SK-N-SH (cell line): ENCODE measurements at regions not wholly inside any gene's neighbourhood (a gene's known extent, or its start where the extent isn't known, plus 50 kb on each side); places are given as distances from the start of the nearest gene placed in this dataset.

ENCODE experiments used
- CTCF ChIA-PET: fragments of 300-600, 350-600 bp; formaldehyde crosslinking; extraction: SDS; loops from one replicate; lab custom pipeline; 2021; lab: Yijun Ruan, JAX
- POLR2A ChIA-PET: fragments of 350-600 bp; sonication (Branson Sonifier 250); formaldehyde crosslinking; extraction: SDS; loops from one replicate; lab custom pipeline; 2020; ENCODE audit warnings: antibody characterized with exemption, inconsistent platforms; lab: Yijun Ruan, JAX
- DNase-seq: peaks from one replicate; pipeline ENCODE4 v3.0.0; 2012
- H2AFZ ChIP-seq: fragments of 200-600 bp; sonication (generic); 2 replicates; pipeline ENCODE4 v1.8.1; 2016; ENCODE audit warnings: antibody characterized with exemption, mild to moderate bottlenecking, low read depth
- H3F3A ChIP-seq: fragments of 200-600 bp; sonication (generic); replicated peaks from 2 replicates; pipeline ENCODE3; 2016; ENCODE audit warnings: antibody characterized with exemption, mild to moderate bottlenecking; ENCODE audit not compliant: insufficient read depth
- H3K27ac ChIP-seq, 2 experiments: fragments of 200-500 bp in 1 of 2; fragments of 200-600 bp in 1 of 2; sonication (Bioruptor generic) in 1 of 2; sonication (generic), shearing (Covaris generic) in 1 of 2; 2 replicates each; pipeline versions ENCODE4 v1.5.1 to v1.6.1; 2014 to 2016; ENCODE audit warnings: low read depth in 2 of 2, inconsistent platforms in 1 of 2, low read length in 1 of 2, mild to moderate bottlenecking in 1 of 2, mixed read lengths in 1 of 2
- H3K27me3 ChIP-seq: fragments of 200-600 bp; sonication (generic), shearing (Covaris generic); 2 replicates; pipeline ENCODE4 v1.6.1; 2016; ENCODE audit warnings: mixed run types; ENCODE audit not compliant: insufficient read depth
- H3K36me3 ChIP-seq, 2 experiments: fragments of 200-500 bp in 1 of 2; fragments of 200-600 bp in 1 of 2; sonication (Bioruptor generic) in 1 of 2; sonication (generic) in 1 of 2; replicated peaks in 1 of 2; 2 replicates each; pipeline versions ENCODE3 to v1.5.1; 2014 to 2016; ENCODE audit warnings: low read length in 1 of 2, mild to moderate bottlenecking in 1 of 2; ENCODE audit not compliant: insufficient read depth in 2 of 2, control insufficient read depth in 1 of 2
- H3K4me1 ChIP-seq, 2 experiments: fragments of 200-500 bp in 1 of 2; fragments of 200-600 bp in 1 of 2; sonication (Bioruptor generic) in 1 of 2; sonication (generic), shearing (Covaris generic) in 1 of 2; 2 replicates each; pipeline versions ENCODE4 v1.5.1 to v1.6.1; 2014 to 2016; ENCODE audit warnings: low read depth in 1 of 2, low read length in 1 of 2, mixed run types in 1 of 2; ENCODE audit not compliant: insufficient read depth in 2 of 2, control insufficient read depth in 1 of 2
- H3K4me2 ChIP-seq: fragments of 200-600 bp; sonication (generic), shearing (Covaris generic); 2 replicates; pipeline ENCODE4 v1.6.1; 2017; ENCODE audit warnings: mixed run types
- H3K4me3 ChIP-seq, 2 experiments: fragments of 200-500 bp in 1 of 2; fragments of 200-600 bp in 1 of 2; sonication (Bioruptor generic) in 1 of 2; sonication (generic), shearing (Covaris generic) in 1 of 2; 2 replicates each; pipeline versions ENCODE4 v1.5.1 to v1.8.1; 2014 to 2016; ENCODE audit warnings: low read depth in 2 of 2, inconsistent platforms in 1 of 2, low read length in 1 of 2, mild to moderate bottlenecking in 1 of 2, mixed read lengths in 1 of 2, moderate library complexity in 1 of 2
- H3K79me2 ChIP-seq: fragments of 200-600 bp; sonication (generic); 2 replicates; pipeline ENCODE4 v1.8.1; 2017; ENCODE audit warnings: mild to moderate bottlenecking; ENCODE audit not compliant: insufficient read depth
- H3K9ac ChIP-seq: fragments of 200-600 bp; sonication (generic); 2 replicates; pipeline ENCODE4 v1.6.1; 2017; ENCODE audit warnings: mixed run types
- H3K9me2 ChIP-seq: fragments of 200-600 bp; sonication (generic); 2 replicates; pipeline ENCODE4 v1.6.1; 2017; ENCODE audit warnings: mixed run types
- H3K9me3 ChIP-seq: fragments of 200-600 bp; sonication (generic); 2 replicates; pipeline ENCODE4 v1.6.1; 2017; ENCODE audit warnings: mixed run types, mild to moderate bottlenecking, moderate library complexity
- H4K20me1 ChIP-seq: fragments of 200-600 bp; sonication (generic); 2 replicates; pipeline ENCODE4 v1.6.1; 2017; ENCODE audit warnings: mild to moderate bottlenecking, mixed run types; ENCODE audit not compliant: insufficient read depth
- CHD2 ChIP-seq: fragments of 150-350 bp; IDR thresholded peaks from 2 replicates; pipeline ENCODE4 v1.6.1; 2018; ENCODE audit warnings: low read length; ENCODE audit not compliant: partially characterized antibody
- CTCF ChIP-seq: fragments of 200-600 bp; sonication (generic); IDR thresholded peaks from 2 replicates; pipeline ENCODE4 v1.6.1; 2017; ENCODE audit warnings: antibody characterized with exemption, mild to moderate bottlenecking, moderate library complexity
- EP300 ChIP-seq, 2 experiments: IDR thresholded peaks; 2 replicates each; pipeline versions ENCODE4 v1.4.0 to v1.6.1; 2012; ENCODE audit warnings: borderline replicate concordance in 1 of 2, low read depth in 1 of 2, low read length in 1 of 2
- FOSL2 ChIP-seq: IDR thresholded peaks from 2 replicates; pipeline ENCODE4 v1.4.0; 2012; ENCODE audit warnings: low read depth, mild to moderate bottlenecking, moderate library complexity, borderline replicate concordance
- FOXJ3 ChIP-seq: sonication (generic); formaldehyde crosslinking; IDR thresholded peaks from 2 replicates; pipeline ENCODE4 v1.5.1; 2020; ENCODE audit warnings: mild to moderate bottlenecking, missing genetic modification reagents
- GATA2 ChIP-seq: sonication (generic); formaldehyde crosslinking; IDR thresholded peaks from 2 replicates; pipeline ENCODE4 v1.5.0; 2020; ENCODE audit warnings: mild to moderate bottlenecking, missing genetic modification reagents
- MAX ChIP-seq: IDR thresholded peaks from 2 replicates; pipeline ENCODE4 v1.4.0; 2012; ENCODE audit warnings: low read depth
- MEF2A ChIP-seq: IDR thresholded peaks from 2 replicates; pipeline ENCODE4 v1.4.0; 2012; ENCODE audit warnings: low read depth, borderline replicate concordance
- MXI1 ChIP-seq: IDR thresholded peaks from 2 replicates; pipeline ENCODE4 v1.6.1; 2012; ENCODE audit warnings: mild to moderate bottlenecking, low read depth, low read length, improper control_type of control experiment
- NFIC ChIP-seq: IDR thresholded peaks from 2 replicates; pipeline ENCODE4 v1.4.0; 2012; ENCODE audit warnings: borderline replicate concordance
- PBX3 ChIP-seq: IDR thresholded peaks from 2 replicates; pipeline ENCODE4; 2012
- POLR2AphosphoS5 ChIP-seq: IDR thresholded peaks from 2 replicates; pipeline ENCODE4 v1.6.1; 2012; ENCODE audit warnings: low read depth, low read length
- RAD21 ChIP-seq: IDR thresholded peaks from 2 replicates; pipeline ENCODE4 v1.6.1; 2012; ENCODE audit warnings: mild to moderate bottlenecking, low read length
- RCOR1 ChIP-seq: fragments of 150-350 bp; IDR thresholded peaks from 2 replicates; pipeline ENCODE4 v1.6.1; 2017; ENCODE audit warnings: antibody characterized with exemption, low read length
- RXRA ChIP-seq: IDR thresholded peaks from 2 replicates; pipeline ENCODE4 v1.4.0; 2012; ENCODE audit warnings: low read depth, mild to moderate bottlenecking, borderline replicate concordance
- TAF1 ChIP-seq: IDR thresholded peaks from 2 replicates; pipeline ENCODE4 v1.6.1; 2012; ENCODE audit warnings: low read depth, mild to moderate bottlenecking, low read length, moderate library complexity, borderline replicate concordance
- TCF12 ChIP-seq: IDR thresholded peaks from 2 replicates; pipeline ENCODE4 v1.4.0; 2012
- USF1 ChIP-seq: IDR thresholded peaks from 2 replicates; pipeline ENCODE4 v1.4.0; 2012; ENCODE audit warnings: low read depth, borderline replicate concordance
- ZBTB33 ChIP-seq: IDR thresholded peaks from 2 replicates; pipeline ENCODE4 v1.4.0; 2012; ENCODE audit warnings: low read depth, borderline replicate concordance
- WGBS: methylation state at CpG from one replicate; pipeline ENCODE4 v1.1.6; 2017; ENCODE audit warnings: low lambda C conversion rate; 5-methylcytosine and 5-hydroxymethylcytosine counted together

- WGBS: 14% methylated on average over 4 of the region's 5 CpGs
- POLR2A ChIA-PET: no interaction called here
- H3K9ac ChIP-seq: no peak overlapping the region
Measured at GRCh38 chr10:2023687-2024086, 286.4 kb upstream of the ADARB2 start.

GRCh38 chr10:2022401-2022800 is 285.1 kb upstream of the ADARB2 start:
- Histone ChIP-seq H3K36me3 (no peaks in the 10 kb centered on the region), H3K4me2 (no peak overlapping the region), H3F3A (no peaks in the 10 kb centered on the region), H3K27ac (no peak overlapping the region), H3K27me3 (no peaks in the 10 kb centered on the region), H3K9me2 (no peaks in the 10 kb centered on the region), H3K4me3 (no peak overlapping the region), H2AFZ (no peak overlapping the region), H3K4me1 (no peaks in the 10 kb centered on the region), H4K20me1 (no peaks in the 10 kb centered on the region), H3K9ac (no peak overlapping the region), H3K9me3 (no peaks in the 10 kb centered on the region), H3K79me2 (no peaks in the 10 kb centered on the region)
- CTCF ChIA-PET: no interaction called here
- DNase-seq: no peak
- 59% methylated on average over 6 of the region's 6 CpGs for WGBS
- POLR2A ChIA-PET: no interaction called here
- no peak for TF ChIP-seq TCF12
- TF ChIP-seq NFIC: no peak
- TF ChIP-seq POLR2AphosphoS5: no peak
- TF ChIP-seq PBX3: no peak
- TF ChIP-seq CTCF: no peak
- TF ChIP-seq USF1: no peak
- TF ChIP-seq RAD21: no peak
- TF ChIP-seq FOSL2: no peak
- no peak for TF ChIP-seq MAX
- no peak for TF ChIP-seq MXI1

More at GRCh38 chr10:2023687-2024086, 286.4 kb upstream of the ADARB2 start:
- H2AFZ ChIP-seq: no peak overlapping the region
- H3K36me3 ChIP-seq: no peaks in the 10 kb centered on the region
- no peaks in the 10 kb centered on the region for H3F3A ChIP-seq
- H3K4me1 ChIP-seq: no peaks in the 10 kb centered on the region
- no peaks in the 10 kb centered on the region for H3K9me3 ChIP-seq
- DNase-seq: no peak
- H3K4me2 ChIP-seq: no peak overlapping the region
- no peak overlapping the region for H3K4me3 ChIP-seq
- no peak overlapping the region for H3K27ac ChIP-seq
- no peak for TF ChIP-seq ZBTB33
- TF ChIP-seq FOSL2: no peak
- no peak for TF ChIP-seq RCOR1
- TF ChIP-seq FOXJ3 (CRISPR knock-in tag): no peak
- TF ChIP-seq EP300 (IDR thresholded peaks at IDR 0.05; ENCODE audit: borderline replicate concordance in 1 of 2, low read depth in 1 of 2, low read length in 1 of 2): no peak
- TF ChIP-seq CTCF: no peak
- TF ChIP-seq RXRA: no peak
- TF ChIP-seq CHD2: no peak
- TF ChIP-seq GATA2 (CRISPR knock-in tag): no peak
- TF ChIP-seq TAF1: no peak
- no peak for TF ChIP-seq TCF12
- TF ChIP-seq MEF2A: no peak
- H3K79me2 ChIP-seq: no peaks in the 10 kb centered on the region
- no peaks in the 10 kb centered on the region for H3K27me3 ChIP-seq
- H3K9me2 ChIP-seq: no peaks in the 10 kb centered on the region
- no peaks in the 10 kb centered on the region for H4K20me1 ChIP-seq
- CTCF ChIA-PET: no interaction called here
